CD14-positive monocyte (primary cell): ENCODE measurements at regions not wholly inside any gene's neighbourhood (a gene's known extent, or its start where the extent isn't known, plus 50 kb on each side); places are given as distances from the start of the nearest gene placed in this dataset.

Experiments
- DNase-seq, 3 donors: peaks; one replicate each; pipeline ENCODE4 v3.0.0-alpha.2; 2011 to 2022
- H2AFZ ChIP-seq: 2 replicates; pipeline ENCODE4 v1.6.0; 2012; ENCODE audit warnings: mild to moderate bottlenecking, low read depth, low read length, inconsistent platforms; ENCODE audit not compliant: insufficient read depth, poor library complexity, severe bottlenecking
- H3K27ac ChIP-seq, 2 donors: 1 replicate in 1 of 2; 2 replicates in 1 of 2; pipeline ENCODE4 v1.5.1; 2012 to 2013; ENCODE audit warnings: low read length in 2 of 2, control low read depth in 1 of 2, inconsistent platforms in 1 of 2, low read depth in 1 of 2, mild to moderate bottlenecking in 1 of 2
- H3K27me3 ChIP-seq, 2 donors: one replicate each; pipeline versions ENCODE4 v1.6.0 to v1.6.1; 2011 to 2013; ENCODE audit warnings: low read length in 2 of 2; ENCODE audit not compliant: control insufficient read depth in 2 of 2, insufficient read depth in 2 of 2
- H3K36me3 ChIP-seq, 2 donors: replicated peaks in 1 of 2; 1 replicate in 1 of 2; 2 replicates in 1 of 2; pipeline versions ENCODE4 v1.5.1 to v1.6.1; 2012 to 2013; ENCODE audit warnings: low read length in 2 of 2, control low read depth in 1 of 2, inconsistent platforms in 1 of 2, mild to moderate bottlenecking in 1 of 2; ENCODE audit not compliant: insufficient read depth in 2 of 2, control insufficient read depth in 1 of 2
- H3K4me1 ChIP-seq, 2 donors: 1 replicate in 1 of 2; 2 replicates in 1 of 2; pipeline versions ENCODE4 v1.5.1 to v1.6.1; 2012 to 2013; ENCODE audit warnings: low read length in 2 of 2, control low read depth in 1 of 2, inconsistent platforms in 1 of 2, mild to moderate bottlenecking in 1 of 2, moderate library complexity in 1 of 2; ENCODE audit not compliant: insufficient read depth in 2 of 2, control insufficient read depth in 1 of 2
- H3K4me2 ChIP-seq: replicated peaks from 2 replicates; pipeline ENCODE3; 2012; ENCODE audit warnings: low read length, moderate library complexity, mild to moderate bottlenecking; ENCODE audit not compliant: poor library complexity, severe bottlenecking; ENCODE audit errors: extremely low read depth
- H3K4me3 ChIP-seq, 3 experiments: fragments of 200-600 bp in 1 of 3; sonication (generic) in 1 of 3; replicated peaks in 1 of 3; 1 replicate in 2 of 3; 2 replicates in 1 of 3; pipeline ENCODE4 v1.5.1; 2011 to 2013; ENCODE audit warnings: low read length in 3 of 3, mild to moderate bottlenecking in 3 of 3, control low read depth in 2 of 3, low read depth in 2 of 3, inconsistent platforms in 1 of 3, moderate library complexity in 1 of 3
- H3K79me2 ChIP-seq: 2 replicates; pipeline ENCODE4 v1.6.0; 2012; ENCODE audit warnings: mild to moderate bottlenecking, control low read depth, inconsistent platforms, low read length, moderate library complexity; ENCODE audit not compliant: insufficient read depth
- H3K9ac ChIP-seq: 2 replicates; pipeline ENCODE4 v1.6.0; 2017; ENCODE audit warnings: low read length, mild to moderate bottlenecking; ENCODE audit not compliant: insufficient read depth, poor library complexity, severe bottlenecking
- H3K9me3 ChIP-seq, 2 donors: replicated peaks in 1 of 2; 1 replicate in 1 of 2; 2 replicates in 1 of 2; pipeline versions ENCODE4 v1.5.1 to v1.6.1; 2012 to 2013; ENCODE audit warnings: low read length in 2 of 2, control low read depth in 1 of 2; ENCODE audit not compliant: control insufficient read depth in 1 of 2, insufficient read depth in 1 of 2
- H4K20me1 ChIP-seq: 2 replicates; pipeline ENCODE4 v1.6.0; 2012; ENCODE audit warnings: mild to moderate bottlenecking, low read length, control low read depth, moderate library complexity; ENCODE audit not compliant: insufficient read depth
- H3K27ac Mint-ChIP-seq, 7 donors: one replicate each; pipeline ENCODE4 v1.8.0; 2020; ENCODE audit warnings: mild to moderate bottlenecking in 7 of 7, mixed read lengths in 7 of 7, moderate library complexity in 6 of 7, inconsistent platforms in 2 of 7
- H3K27me3 Mint-ChIP-seq, 3 donors: one replicate each; pipeline ENCODE4 v1.8.0; 2021 to 2022; ENCODE audit warnings: low read depth in 3 of 3, mild to moderate bottlenecking in 3 of 3, mixed read lengths in 3 of 3, moderate library complexity in 3 of 3, inconsistent platforms in 1 of 3
- H3K36me3 Mint-ChIP-seq, 2 donors: one replicate each; pipeline ENCODE4 v1.8.0; 2020; ENCODE audit warnings: mixed read lengths in 2 of 2, inconsistent platforms in 1 of 2, mild to moderate bottlenecking in 1 of 2
- H3K4me1 Mint-ChIP-seq: one replicate; pipeline ENCODE4 v1.8.0; 2020; ENCODE audit warnings: mild to moderate bottlenecking, mixed read lengths
- H3K4me3 Mint-ChIP-seq, 2 donors: one replicate each; pipeline ENCODE4 v1.8.0; 2020; ENCODE audit warnings: mild to moderate bottlenecking in 2 of 2, mixed read lengths in 2 of 2, moderate library complexity in 1 of 2
- H3K9me3 Mint-ChIP-seq, 7 donors: one replicate each; pipeline ENCODE4 v1.8.0; 2020 to 2022; ENCODE audit warnings: mixed read lengths in 7 of 7, mild to moderate bottlenecking in 6 of 7, moderate library complexity in 6 of 7, inconsistent platforms in 2 of 7
- CTCF ChIP-seq: fragments of 200-600 bp; IDR thresholded peaks from one replicate; pipeline ENCODE4 v1.8.0; 2022; ENCODE audit warnings: antibody characterized with exemption, mild to moderate bottlenecking
- WGBS: methylation state at CpG from one replicate; pipeline ENCODE4 v1.1.5; 2013; ENCODE audit warnings: missing lambda C conversion rate; ENCODE audit not compliant: insufficient coverage; 5-methylcytosine and 5-hydroxymethylcytosine counted together
- intact Hi-C, 2 donors: fragments of 100-400 bp; cut with micrococcal nuclease; formaldehyde crosslinking; loops; one replicate each; pipeline versions ENCODE4 v1.15.0 to v1.15.1; 2023

GRCh38 chr4:25531272-25531671 is 124.4 kb upstream of the SLC34A2 start:
- peaks cover 0 to 12% (median 3%) of the 10 kb centered on the region in 7 donors for H3K9me3 Mint-ChIP-seq
- Histone ChIP-seq H3K27ac (no peak overlapping the region), H3K9ac (no peak overlapping the region), H4K20me1 (no peaks in the 10 kb centered on the region), H3K36me3 (no peaks in the 10 kb centered on the region), H3K79me2 (no peaks in the 10 kb centered on the region), H3K27me3 (no peaks in the 10 kb centered on the region), H3K4me1 (no peaks in the 10 kb centered on the region), H3K4me3 (no peak overlapping the region), H3K4me2 (no peak overlapping the region), H3K9me3 (peaks cover 0 to 2% of the 10 kb centered on the region in 2 donors), H2AFZ (no peak overlapping the region)
- no peak overlapping the region for H3K4me3 Mint-ChIP-seq
- intact Hi-C loops, result no loop called here
- no peak for DNase-seq
- peaks cover 2% of the 10 kb centered on the region for H3K4me1 Mint-ChIP-seq
- peak; percentile 29 for TF ChIP-seq CTCF
- H3K27me3 Mint-ChIP-seq, result peaks cover 1 to 2% (median 1%) of the 10 kb centered on the region in 3 donors
- no peaks in the 10 kb centered on the region for H3K36me3 Mint-ChIP-seq
- H3K27ac Mint-ChIP-seq, result no peak overlapping the region

DNA sequence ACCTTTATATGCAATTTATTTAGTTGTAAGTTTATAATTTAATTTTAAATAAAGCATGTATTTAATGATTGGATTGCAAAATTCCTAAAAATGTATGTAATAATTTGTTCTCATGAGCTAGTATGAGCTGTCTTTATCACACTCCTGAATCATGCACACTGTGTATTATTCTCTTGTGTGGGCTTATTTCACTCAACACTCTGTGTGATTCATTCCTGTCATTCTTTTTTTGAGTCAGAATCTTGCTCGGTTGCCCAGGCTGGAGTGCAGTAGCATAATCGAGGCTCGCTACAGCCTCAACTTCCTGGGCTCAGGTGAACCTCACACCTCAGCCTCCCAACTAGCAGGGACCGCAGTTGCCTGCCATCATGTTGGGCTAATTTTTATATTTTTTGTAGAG is 123.1 kb upstream of the SLC34A2 start:
- no peak for TF ChIP-seq CTCF
- Histone ChIP-seq H3K4me2 (no peak overlapping the region), H3K4me1 (no peaks in the 10 kb centered on the region), H3K27ac (no peak overlapping the region), H4K20me1 (no peaks in the 10 kb centered on the region), H3K4me3 (no peak overlapping the region), H2AFZ (no peak overlapping the region), H3K36me3 (no peaks in the 10 kb centered on the region), H3K9ac (no peak overlapping the region), H3K27me3 (no peaks in the 10 kb centered on the region), H3K9me3 (peaks cover 0 to 2% of the 10 kb centered on the region in 2 donors), H3K79me2 (no peaks in the 10 kb centered on the region)
- DNase-seq, result no peak
- 100% methylated on average over 1 of the region's 4 CpGs for WGBS
- peaks cover 0 to 12% (median 3%) of the 10 kb centered on the region in 7 donors for H3K9me3 Mint-ChIP-seq
- no peak overlapping the region for H3K27ac Mint-ChIP-seq
- peaks cover 2% of the 10 kb centered on the region for H3K4me1 Mint-ChIP-seq
- no peak overlapping the region for H3K4me3 Mint-ChIP-seq
- intact Hi-C loops, result no loop called here
- peaks cover 1 to 2% (median 1%) of the 10 kb centered on the region in 3 donors for H3K27me3 Mint-ChIP-seq
- no peaks in the 10 kb centered on the region for H3K36me3 Mint-ChIP-seq
